NOMO-1 treated with dmso at 0.1 percent for 144 hours (cell line): ENCODE measurements at regions not wholly inside any gene's neighbourhood (a gene's known extent, or its start where the extent isn't known, plus 50 kb on each side); places are given as distances from the start of the nearest gene placed in this dataset.
A peak's percentile ranks its signal among the peaks of the same experiment; 100 is the strongest.

ENCODE experiments used
- DNase-seq: peaks from one replicate; lab custom pipeline; 2025; ENCODE audit not compliant: unreplicated experiment; lab: John Stamatoyannopoulos, UW

DNA sequence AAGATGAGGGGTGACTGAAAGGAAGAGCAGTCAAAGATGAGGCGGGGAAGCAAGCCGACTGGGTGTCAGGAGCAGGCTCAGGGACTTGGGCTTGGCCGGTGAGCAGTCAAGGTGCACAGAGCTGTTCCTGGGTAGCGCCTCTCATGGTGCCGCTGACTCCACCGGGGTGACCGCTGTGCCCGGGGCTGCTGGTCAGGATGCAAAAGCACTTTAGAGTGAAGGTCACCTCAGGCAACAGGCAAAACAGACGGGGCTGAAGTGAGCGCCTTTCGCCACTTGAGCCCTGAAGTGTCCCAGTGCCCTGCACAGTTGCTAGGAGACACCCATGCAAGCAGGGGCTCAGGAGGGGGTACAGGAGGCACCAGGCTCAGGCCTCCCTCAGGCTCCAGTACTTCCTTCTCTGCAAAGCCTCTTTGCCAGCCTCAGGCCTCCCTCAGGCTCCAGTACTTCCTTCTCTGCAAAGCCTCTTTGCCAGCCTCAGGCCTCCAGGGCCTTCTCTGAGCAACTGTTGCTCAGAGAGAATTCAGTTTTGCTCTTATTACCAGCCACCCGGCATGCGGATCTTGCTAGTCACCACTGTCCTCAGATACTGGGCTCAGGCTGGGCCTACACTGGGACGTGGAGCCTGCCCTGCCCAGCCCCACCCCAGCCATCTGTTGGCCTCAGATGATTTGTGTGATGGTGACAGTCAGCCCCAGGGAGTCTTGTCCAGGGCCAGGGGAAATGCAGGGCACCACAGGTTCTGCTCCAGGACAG, 99.7 kb upstream of the IRF2BP2 start:
- peak; percentile 32 for DNase-seq

DNA sequence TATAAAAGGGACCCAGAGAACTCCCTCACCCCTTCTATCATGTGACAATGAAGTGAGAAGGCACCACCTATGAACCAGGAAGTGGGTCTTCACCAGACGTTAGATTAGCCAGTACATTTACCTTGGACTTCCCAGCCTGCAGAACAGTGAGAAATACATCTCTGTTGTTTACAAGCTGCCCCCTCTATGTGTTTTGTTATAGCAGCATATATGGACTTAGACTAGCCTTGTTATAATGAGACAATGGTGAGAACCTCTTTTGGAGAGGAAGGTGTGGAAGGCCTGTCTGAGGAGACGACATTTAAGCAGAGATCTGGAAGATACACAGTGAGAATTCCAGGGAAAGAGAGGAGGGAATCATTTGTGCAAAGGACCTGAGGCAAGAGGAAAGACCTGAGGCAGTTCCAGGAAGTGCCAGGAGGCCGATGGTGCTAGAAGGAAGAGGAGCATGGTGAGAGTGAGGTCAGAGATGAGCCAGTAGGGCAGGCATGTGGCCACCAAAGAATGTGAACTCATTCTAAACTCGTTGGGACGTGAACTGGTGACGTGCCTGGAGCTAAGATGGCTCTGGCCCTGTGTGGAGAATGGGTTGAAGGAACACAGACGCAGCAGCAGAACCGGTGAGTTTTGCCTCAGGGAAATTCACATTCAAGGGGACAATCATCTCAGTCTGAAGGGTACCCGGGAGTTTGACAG, 98.9 kb upstream of the IRF2BP2 start:
- DNase-seq = no peak

DNA sequence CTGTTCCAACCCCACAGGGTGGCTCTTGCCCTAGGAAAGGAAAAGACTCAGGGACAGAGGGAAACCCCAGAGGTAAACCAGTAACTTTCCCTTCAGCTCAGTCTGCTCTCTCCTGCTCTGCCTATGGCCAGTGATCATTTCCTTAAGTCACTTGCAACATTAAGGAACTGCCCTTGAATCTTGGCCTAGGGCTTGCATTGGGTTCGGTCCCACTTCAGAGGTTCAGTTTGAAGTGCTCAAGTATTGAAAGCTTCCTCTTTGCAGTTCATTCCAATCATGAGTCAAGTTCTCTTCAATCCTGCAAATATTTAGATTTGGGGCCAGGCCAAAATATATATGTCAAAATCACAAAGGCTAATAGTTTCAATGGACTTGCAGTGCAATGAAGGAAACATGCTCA, 97.7 kb upstream of the IRF2BP2 start:
- peak; percentile 23 for DNase-seq

- no peak for DNase-seq
Observed at GRCh38 chr1:234706931-234707330, 97.0 kb upstream of the IRF2BP2 start.

GRCh38 chr1:234706199-234706598, 96.2 kb upstream of the IRF2BP2 start:
- DNase-seq = no peak

DNA sequence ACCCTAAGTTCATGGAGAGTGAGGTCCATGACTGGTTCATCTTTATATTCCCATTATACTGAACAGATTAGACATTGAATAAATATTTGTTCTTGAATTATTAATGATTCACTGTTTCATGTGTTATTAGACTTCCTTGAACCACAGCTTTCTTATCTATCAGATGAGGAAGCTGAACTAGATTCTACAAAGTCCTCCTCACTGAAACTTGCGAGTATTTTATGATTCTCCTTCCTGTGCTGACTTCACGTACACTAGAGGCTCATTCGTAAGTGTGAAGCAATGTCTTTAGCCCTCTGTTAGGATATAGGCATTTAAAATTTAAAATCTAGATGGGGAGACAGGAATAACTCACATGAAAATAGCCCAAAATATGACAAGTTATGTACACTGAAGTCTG, 95.6 kb upstream of the IRF2BP2 start:
- DNase-seq = no peak

DNA sequence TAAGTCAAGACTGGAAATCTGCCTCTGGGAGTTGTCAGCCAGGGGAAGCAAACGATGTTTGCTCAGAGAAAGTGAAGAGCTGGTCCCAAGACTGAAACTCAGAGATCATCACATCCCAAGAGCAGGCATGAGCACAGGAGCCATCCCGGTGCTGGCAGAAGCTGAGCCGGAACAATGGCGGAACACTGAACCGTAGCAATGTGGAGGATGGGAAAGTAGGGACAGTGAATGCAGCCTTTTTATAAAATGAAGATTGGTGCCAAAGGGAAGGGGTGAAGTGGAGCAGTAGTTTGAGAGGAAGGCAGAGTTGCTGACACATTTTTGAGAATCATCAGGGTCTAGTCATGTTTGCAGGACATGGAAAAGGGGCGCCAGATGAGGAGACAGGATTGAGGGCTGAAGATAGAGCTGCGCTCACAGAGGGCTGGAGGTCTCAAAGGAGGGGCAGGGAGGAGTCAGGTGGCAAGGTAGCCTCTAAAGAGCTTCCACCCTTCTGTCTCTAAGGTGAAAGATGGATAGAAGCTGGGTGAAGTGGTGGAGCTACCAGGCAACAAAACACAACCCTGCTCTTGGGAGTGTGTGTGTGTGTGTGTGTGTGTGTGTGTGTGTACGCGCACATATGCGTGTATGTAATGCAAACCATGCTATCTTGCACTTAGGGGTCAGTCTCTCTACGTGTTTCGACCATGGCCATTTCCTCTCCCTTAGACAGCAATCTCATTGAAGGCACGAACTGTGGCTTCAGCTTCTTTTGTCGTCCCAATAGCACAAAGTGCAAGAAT, 94.3 kb upstream of the IRF2BP2 start:
- no peak for DNase-seq

- no peak for DNase-seq
Observed at GRCh38 chr1:234702342-234703000, 92.5 kb upstream of the IRF2BP2 start.

- DNase-seq = no peak
Observed at GRCh38 chr1:234701737-234702341, 91.9 kb upstream of the IRF2BP2 start.

DNA sequence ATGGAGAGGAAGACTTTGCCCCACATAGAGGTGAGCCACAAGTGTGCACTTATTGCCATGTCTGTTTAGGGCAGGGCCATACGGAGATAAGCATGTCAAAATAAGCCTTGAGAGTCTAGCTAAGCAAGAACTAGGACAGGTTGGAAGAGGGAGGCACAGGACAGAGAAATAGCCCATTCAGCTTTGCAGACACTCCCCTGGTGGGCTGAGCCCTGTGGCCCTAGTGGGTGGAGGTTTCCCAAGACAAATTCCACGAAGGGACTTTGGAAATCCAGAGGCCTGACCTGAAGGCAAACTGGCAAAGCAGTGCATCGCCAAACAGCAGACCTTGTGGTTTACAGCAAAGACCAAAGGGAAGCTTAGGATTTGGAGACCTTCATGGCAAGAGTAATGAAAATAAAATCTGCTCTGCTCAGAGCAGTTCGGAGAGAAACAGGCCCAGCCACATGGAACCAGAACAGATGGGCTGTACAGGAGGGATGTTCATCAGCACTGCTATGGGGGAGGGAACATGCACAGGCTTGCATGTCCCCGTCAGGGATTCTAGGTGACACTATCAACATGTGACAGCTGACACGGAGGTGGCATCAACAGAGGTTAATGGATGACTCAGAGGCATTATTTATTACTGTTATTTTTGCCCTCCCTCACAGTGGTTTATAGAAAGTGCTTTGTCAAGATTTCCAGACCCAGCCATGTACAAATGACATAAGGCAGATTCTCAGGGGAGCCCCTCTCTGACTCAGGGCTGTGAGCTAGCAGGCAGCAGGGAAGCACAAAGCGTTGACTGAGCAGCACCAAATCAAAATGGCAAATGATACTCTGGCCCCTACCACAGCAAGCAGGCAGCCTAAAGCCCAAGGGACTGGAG, 90.1 kb upstream of the IRF2BP2 start:
- DNase-seq = no peak

- DNase-seq = no peak
Observed at GRCh38 chr1:234698686-234699085, 88.7 kb upstream of the IRF2BP2 start.

GRCh38 chr1:234697741-234698140, 87.8 kb upstream of the IRF2BP2 start:
- DNase-seq = no peak

- DNase-seq = no peak
Observed at GRCh38 chr1:234697015-234697414, 87.0 kb upstream of the IRF2BP2 start.

DNA sequence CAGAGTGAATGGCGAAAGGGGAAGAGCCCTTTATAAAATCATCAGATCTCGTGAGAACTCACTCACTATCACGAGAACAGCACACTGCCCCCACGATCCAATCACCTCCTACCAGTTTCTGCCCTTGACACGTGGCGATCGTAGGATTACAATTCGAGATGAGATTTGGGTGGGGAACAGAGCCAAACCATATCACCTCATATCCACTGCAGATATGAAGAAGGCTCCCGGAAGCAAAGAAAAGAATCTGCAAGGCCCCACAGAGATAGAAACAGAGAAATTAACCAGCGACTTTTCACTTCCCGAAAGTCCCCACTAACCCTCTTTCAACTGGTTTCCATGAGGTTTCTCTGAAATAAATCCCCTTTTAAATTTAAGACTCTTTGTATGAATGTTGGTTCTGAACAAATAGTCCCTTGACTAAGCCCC, 86.2 kb upstream of the IRF2BP2 start:
- no peak for DNase-seq

DNA sequence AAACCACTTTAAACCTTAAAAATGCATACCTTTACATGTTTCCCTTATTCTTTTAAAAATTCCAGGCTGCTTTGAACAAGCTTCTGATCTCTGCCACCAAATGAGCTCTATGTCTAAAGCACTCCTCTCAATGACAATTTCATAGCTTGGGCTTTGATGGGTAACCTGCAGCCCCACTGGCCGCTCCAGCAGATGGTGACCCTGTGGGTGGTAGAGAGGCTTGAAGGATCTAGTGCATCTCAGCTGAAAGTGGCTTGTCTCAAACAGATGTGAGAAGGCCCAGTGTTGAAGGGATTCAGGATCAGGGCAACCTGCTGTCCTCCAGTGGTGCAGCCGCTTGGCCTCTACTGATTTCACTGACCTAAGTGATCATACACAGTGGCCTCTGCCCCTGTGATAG, 84.7 kb upstream of the IRF2BP2 start:
- DNase-seq = no peak

DNA sequence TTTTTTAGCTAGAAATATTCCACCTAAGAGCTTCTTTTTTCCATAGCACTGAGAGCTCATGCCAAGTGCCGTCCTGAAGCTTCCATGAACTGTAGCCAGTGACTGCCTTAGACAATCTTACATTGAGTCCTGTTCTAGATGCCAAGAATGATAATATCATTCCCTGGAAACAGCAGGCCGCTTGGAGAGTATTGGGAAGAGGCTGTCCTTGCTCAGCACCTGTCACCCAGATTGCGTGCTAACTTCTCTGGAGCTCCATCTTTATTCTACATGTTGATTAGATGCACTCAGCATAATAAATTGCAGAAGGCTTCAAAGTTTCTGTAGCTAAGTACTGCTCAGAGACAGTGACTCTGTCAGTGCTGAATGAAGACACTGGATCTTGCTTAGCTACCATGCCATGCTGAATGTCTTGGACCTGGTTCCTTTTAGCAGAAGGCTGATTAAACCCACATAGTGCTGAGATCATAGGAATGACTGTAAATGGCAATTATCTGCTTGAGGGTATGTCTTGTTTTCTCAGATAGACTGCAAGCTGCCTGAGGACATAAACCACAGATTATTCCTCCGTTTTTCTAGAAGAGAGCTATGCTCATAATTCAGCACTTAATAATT, 83.1 kb upstream of the IRF2BP2 start:
- DNase-seq = no peak

DNA sequence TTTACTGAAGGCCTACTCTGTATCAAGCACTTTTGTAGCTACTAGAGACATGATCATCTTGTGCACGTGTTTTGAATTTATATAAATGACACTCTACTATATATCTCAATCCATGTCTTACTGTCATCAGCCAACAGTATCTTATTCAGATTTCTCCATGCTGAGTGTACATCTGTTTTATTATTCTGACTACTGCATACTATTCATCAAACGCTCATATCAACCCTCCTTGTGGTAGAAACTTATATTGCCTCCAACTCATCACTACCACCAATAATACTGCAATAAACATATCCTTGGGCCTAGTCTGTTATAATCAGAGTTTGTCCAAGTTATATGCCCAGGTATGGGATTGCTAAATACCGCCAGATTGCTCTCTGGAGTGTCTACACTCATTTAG, 81.6 kb upstream of the IRF2BP2 start:
- DNase-seq = no peak

- no peak for DNase-seq
Observed at GRCh38 chr1:234690872-234691271, 80.9 kb upstream of the IRF2BP2 start.

DNA sequence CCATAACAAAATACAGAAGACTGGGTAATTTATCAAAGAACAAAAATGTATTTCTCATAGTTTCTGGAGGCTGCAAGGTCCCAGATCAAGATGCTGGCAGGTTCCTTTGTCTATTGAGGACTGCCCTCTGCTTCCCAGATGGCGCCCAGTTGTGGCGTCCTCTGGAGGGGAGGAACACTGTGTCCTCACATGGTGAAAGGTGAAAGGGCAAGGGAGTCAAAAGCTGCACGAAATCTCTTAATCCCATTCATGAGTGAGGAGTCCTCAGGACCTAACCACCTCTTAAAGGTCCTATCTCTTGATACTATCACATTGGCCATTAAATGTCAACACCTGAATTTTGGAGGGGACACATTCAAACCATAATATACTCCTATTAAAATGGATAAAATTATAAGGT, 79.3 kb upstream of the IRF2BP2 start:
- no peak for DNase-seq

DNA sequence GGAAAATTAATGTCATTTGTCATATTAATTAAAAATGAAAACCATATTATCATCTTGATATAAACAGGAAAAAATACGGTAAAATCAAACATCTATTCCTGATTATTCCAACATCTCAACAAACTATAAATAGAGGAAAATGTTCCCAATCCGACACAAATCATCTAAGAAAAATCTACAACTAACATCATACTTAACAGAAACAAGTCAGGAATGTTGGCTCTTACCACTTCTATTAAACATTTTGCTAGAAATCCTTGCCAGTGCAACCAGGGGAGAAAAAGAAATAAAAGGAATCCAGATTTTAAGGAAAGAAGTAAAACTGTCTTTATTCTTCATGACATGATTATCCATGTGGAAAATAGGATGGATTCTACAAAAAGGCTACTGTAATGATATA, 77.0 kb upstream of the IRF2BP2 start:
- no peak for DNase-seq
